SK-N-SH treated with all-trans-retinoic acid at 6 μM for 48 hours (cell line): ENCODE measurements at regions not wholly inside any gene's neighbourhood (a gene's known extent, or its start where the extent isn't known, plus 50 kb on each side); places are given as distances from the start of the nearest gene placed in this dataset.

Source experiments
- ATAC-seq: fragments of 200-7000 bp; cut with Tn5 transposase; 3 replicates; pipeline ENCODE4 v1.9.1; 2020; ENCODE audit warnings: mild to moderate bottlenecking, moderate library complexity
- ARNTL ChIP-seq: fragments of 450-650 bp; formaldehyde crosslinking; IDR thresholded peaks from 2 replicates; pipeline ENCODE4 v1.5.0; 2020; ENCODE audit warnings: low read depth, mild to moderate bottlenecking, moderate library complexity, borderline replicate concordance
- BACH2 ChIP-seq: fragments of 250-450 bp; sonication (Bioruptor Pico); IDR thresholded peaks from 2 replicates; pipeline ENCODE4 v1.9.0; 2021; ENCODE audit warnings: mild to moderate bottlenecking, borderline replicate concordance
- CREB5 ChIP-seq: fragments of 250-450 bp; sonication (Bioruptor Pico); IDR thresholded peaks from 2 replicates; pipeline ENCODE4 v1.5.1; 2020; ENCODE audit warnings: low read depth, mild to moderate bottlenecking, moderate library complexity
- CSDC2 ChIP-seq: fragments of 250-450 bp; sonication (Bioruptor Pico); IDR thresholded peaks from 2 replicates; pipeline ENCODE4 v1.5.0; 2020; ENCODE audit warnings: mild to moderate bottlenecking, moderate library complexity
- CSRNP3 ChIP-seq: fragments of 250-450 bp; sonication (Bioruptor Pico); IDR thresholded peaks from 2 replicates; pipeline ENCODE4 v1.5.1; 2021; ENCODE audit warnings: mild to moderate bottlenecking, moderate library complexity
- ESRRG ChIP-seq: fragments of 250-450 bp; sonication (Bioruptor Pico); IDR thresholded peaks from 2 replicates; pipeline ENCODE4 v1.6.1; 2021; ENCODE audit warnings: mild to moderate bottlenecking
- GLIS3 ChIP-seq: fragments of 250-450 bp; sonication (Bioruptor Pico); IDR thresholded peaks from 2 replicates; pipeline ENCODE4 v1.5.0; 2020; ENCODE audit warnings: mild to moderate bottlenecking, moderate library complexity
- ISL1 ChIP-seq: fragments of 250-450 bp; sonication (Bioruptor Pico); IDR thresholded peaks from 2 replicates; pipeline ENCODE4 v2.1.2; 2022; ENCODE audit warnings: mild to moderate bottlenecking, moderate library complexity
- OSR1 ChIP-seq: fragments of 250-450 bp; sonication (Bioruptor Pico); IDR thresholded peaks from 2 replicates; pipeline ENCODE4 v1.8.0; 2022; ENCODE audit warnings: moderate library complexity, mild to moderate bottlenecking, inconsistent platforms
- PATZ1 ChIP-seq: fragments of 250-450 bp; sonication (Bioruptor Pico); IDR thresholded peaks from 2 replicates; pipeline ENCODE4 v1.8.0; 2020; ENCODE audit warnings: mild to moderate bottlenecking, moderate library complexity, borderline replicate concordance
- POU6F1 ChIP-seq: fragments of 250-450 bp; sonication (Bioruptor Pico); IDR thresholded peaks from 2 replicates; pipeline ENCODE4 v1.8.0; 2021; ENCODE audit warnings: low read depth, mild to moderate bottlenecking, moderate library complexity, borderline replicate concordance
- PPARA ChIP-seq: fragments of 250-450 bp; sonication (Bioruptor Pico); IDR thresholded peaks from 2 replicates; pipeline ENCODE4 v1.5.0; 2020; ENCODE audit warnings: mild to moderate bottlenecking, borderline replicate concordance
- SNAI2 ChIP-seq: fragments of 250-450 bp; sonication (Bioruptor Pico); IDR thresholded peaks from 2 replicates; pipeline ENCODE4 v1.5.0; 2020; ENCODE audit warnings: mild to moderate bottlenecking, moderate library complexity
- TCF4 ChIP-seq: fragments of 250-450 bp; sonication (Bioruptor Pico); IDR thresholded peaks from 2 replicates; pipeline ENCODE4 v1.8.0; 2021; ENCODE audit warnings: mild to moderate bottlenecking, moderate library complexity, borderline replicate concordance
- TOX ChIP-seq: fragments of 250-450 bp; sonication (Bioruptor Pico); IDR thresholded peaks from 2 replicates; pipeline ENCODE4 v1.8.0; 2021; ENCODE audit warnings: mild to moderate bottlenecking, moderate library complexity, borderline replicate concordance
- TSHZ2 ChIP-seq: fragments of 250-450 bp; sonication (Bioruptor Pico); IDR thresholded peaks from 2 replicates; pipeline ENCODE4 v1.5.0; 2020; ENCODE audit warnings: mild to moderate bottlenecking, moderate library complexity
- ZC3H10 ChIP-seq: fragments of 250-450 bp; sonication (Bioruptor Pico); IDR thresholded peaks from 2 replicates; pipeline ENCODE4 v1.5.1; 2021; ENCODE audit warnings: mild to moderate bottlenecking, moderate library complexity
- ZFP3 ChIP-seq: fragments of 250-450 bp; sonication (Bioruptor Pico); IDR thresholded peaks from 2 replicates; pipeline ENCODE4 v1.5.0; 2020; ENCODE audit warnings: mild to moderate bottlenecking, moderate library complexity
- ZFP30 ChIP-seq: fragments of 450-650 bp; formaldehyde crosslinking; IDR thresholded peaks from 2 replicates; pipeline ENCODE4 v1.5.0; 2022; ENCODE audit warnings: mild to moderate bottlenecking, moderate library complexity
- ZNF565 ChIP-seq: fragments of 450-650 bp; formaldehyde crosslinking; conservative IDR thresholded peaks from 2 replicates; pipeline ENCODE4 v1.5.0; 2020; ENCODE audit warnings: low read depth, mild to moderate bottlenecking, moderate library complexity
- ZNF70 ChIP-seq: fragments of 450-650 bp; formaldehyde crosslinking; IDR thresholded peaks from 2 replicates; pipeline ENCODE4 v1.5.0; 2020; ENCODE audit warnings: mild to moderate bottlenecking, moderate library complexity
- ZNF8 ChIP-seq: fragments of 450-650 bp; formaldehyde crosslinking; IDR thresholded peaks from 2 replicates; pipeline ENCODE4 v1.5.0; 2020; ENCODE audit warnings: mild to moderate bottlenecking, moderate library complexity

- TF ChIP-seq ZC3H10 (CRISPR knock-in tag) (no peak), TCF4 (CRISPR knock-in tag) (no peak), POU6F1 (no peak), PPARA (no peak), GLIS3 (CRISPR knock-in tag) (no peak), ESRRG (CRISPR knock-in tag) (no peak), ARNTL (CRISPR knock-in tag) (no peak), CREB5 (no peak), CSRNP3 (CRISPR knock-in tag) (no peak), BACH2 (CRISPR knock-in tag) (no peak), SNAI2 (no peak), ZNF565 (CRISPR knock-in tag) (no peak), OSR1 (no peak), ISL1 (CRISPR knock-in tag) (no peak), CSDC2 (CRISPR knock-in tag) (no peak), PATZ1 (CRISPR knock-in tag) (no peak)
- ATAC-seq, result no peak
These were observed 630.0 kb upstream of the TENM3 start for GRCh38 chr4:181613200-181613599.

- ATAC-seq, result no peak
- no peak for TF ChIP-seq ESRRG (CRISPR knock-in tag)
- TF ChIP-seq POU6F1, result no peak
- TF ChIP-seq SNAI2, result no peak
- TF ChIP-seq OSR1, result no peak
- no peak for TF ChIP-seq CSDC2 (CRISPR knock-in tag)
- no peak for TF ChIP-seq TOX
- TF ChIP-seq ISL1 (CRISPR knock-in tag), result no peak
- no peak for TF ChIP-seq TSHZ2 (CRISPR knock-in tag)
- no peak for TF ChIP-seq ZNF70 (CRISPR knock-in tag)
- TF ChIP-seq ZFP3, result no peak
- no peak for TF ChIP-seq ZFP30 (CRISPR knock-in tag)
- TF ChIP-seq ARNTL (CRISPR knock-in tag), result no peak
- no peak for TF ChIP-seq TCF4 (CRISPR knock-in tag)
- no peak for TF ChIP-seq ZNF8 (CRISPR knock-in tag)
- no peak for TF ChIP-seq BACH2 (CRISPR knock-in tag)
- no peak for TF ChIP-seq ZNF565 (CRISPR knock-in tag)
- TF ChIP-seq CREB5, result no peak
- no peak for TF ChIP-seq PPARA
- TF ChIP-seq GLIS3 (CRISPR knock-in tag), result no peak
These were observed 625.1 kb upstream of the TENM3 start for GRCh38 chr4:181618038-181618618.
